H7 (cell line): ENCODE measurements at regions not wholly inside any gene's neighbourhood (a gene's known extent, or its start where the extent isn't known, plus 50 kb on each side); places are given as distances from the start of the nearest gene placed in this dataset.
A peak's percentile ranks its signal among the peaks of the same experiment; 100 is the strongest.

Experiments used
- DNase-seq: peaks from one replicate; pipeline ENCODE4 v3.0.0; 2012
- H3K27me3 ChIP-seq: 2 replicates; pipeline ENCODE4 v1.6.0; 2011; ENCODE audit warnings: mild to moderate bottlenecking, low read length; ENCODE audit not compliant: control insufficient read depth, insufficient read depth
- H3K36me3 ChIP-seq: replicated peaks from 2 replicates; pipeline ENCODE4 v1.5.1; 2011; ENCODE audit warnings: low read length; ENCODE audit not compliant: control insufficient read depth, insufficient read depth
- H3K4me3 ChIP-seq: 2 replicates; pipeline ENCODE4 v1.5.1; 2011; ENCODE audit warnings: low read depth, mild to moderate bottlenecking, control low read depth, low read length, moderate library complexity; ENCODE audit not compliant: insufficient read depth

DNA sequence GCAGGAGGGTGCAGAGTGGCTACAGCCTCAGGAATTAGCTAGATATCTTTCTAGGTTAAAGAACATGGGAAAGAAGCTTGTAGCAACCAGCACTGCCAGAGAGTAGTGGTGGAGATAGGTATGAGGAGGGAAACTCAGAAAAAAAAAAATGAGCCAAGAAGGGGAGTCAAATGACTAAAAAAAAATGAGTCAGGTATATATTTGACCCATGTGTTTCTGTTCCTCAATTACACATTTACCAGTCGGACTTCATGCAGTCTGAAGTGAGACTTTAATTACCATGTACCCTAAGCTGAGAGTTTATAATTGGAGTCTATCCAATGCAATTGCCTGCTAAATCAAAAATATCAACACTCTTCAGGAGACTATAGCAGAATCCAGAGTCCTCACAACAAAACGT, 964.6 kb downstream of the HACE1 start:
- no peak for DNase-seq
- Histone ChIP-seq H3K4me3 (no peak overlapping the region), H3K27me3 (no peaks in the 10 kb centered on the region), H3K36me3 (no peaks in the 10 kb centered on the region)

- DNase-seq, result no peak
- Histone ChIP-seq H3K27me3 (no peaks in the 10 kb centered on the region), H3K36me3 (no peaks in the 10 kb centered on the region), H3K4me3 (no peak overlapping the region)
Observed at GRCh38 chr6:103893141-103893581, 966.6 kb downstream of the HACE1 start.

- DNase-seq, result no peak
- Histone ChIP-seq H3K4me3 (no peak overlapping the region), H3K36me3 (no peaks in the 10 kb centered on the region), H3K27me3 (no peaks in the 10 kb centered on the region)
Observed at GRCh38 chr6:103886951-103887350, 972.8 kb downstream of the HACE1 start.

GRCh38 chr6:103885446-103885845, 974.3 kb downstream of the HACE1 start:
- no peak for DNase-seq
- no peak overlapping the region for H3K4me3 ChIP-seq
- no peaks in the 10 kb centered on the region for H3K27me3 ChIP-seq
- no peaks in the 10 kb centered on the region for H3K36me3 ChIP-seq

GRCh38 chr6:103879800-103880199, 979.9 kb downstream of the HACE1 start:
- Histone ChIP-seq H3K27me3 (no peaks in the 10 kb centered on the region), H3K36me3 (no peaks in the 10 kb centered on the region), H3K4me3 (no peak overlapping the region)
- no peak for DNase-seq

DNA sequence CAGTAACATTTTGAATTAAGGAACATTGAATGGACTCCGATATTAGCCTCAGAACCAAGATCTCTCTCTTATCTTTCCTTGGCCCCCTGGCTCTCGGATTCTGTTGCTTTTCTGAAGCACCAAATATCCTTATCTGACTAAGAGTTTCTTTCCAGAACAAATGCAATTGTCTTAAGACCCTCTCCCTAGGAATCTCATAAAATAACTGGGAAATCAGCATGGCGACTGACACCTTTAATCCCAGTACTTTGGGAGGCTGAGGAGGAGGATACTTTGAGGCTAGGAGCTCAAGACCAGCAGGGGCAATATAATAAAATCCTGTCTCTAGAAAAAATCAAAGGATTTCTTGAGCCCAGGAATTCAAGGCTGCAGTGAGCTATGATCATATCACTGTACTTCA, 984.5 kb downstream of the HACE1 start:
- no peak for DNase-seq
- Histone ChIP-seq H3K36me3 (no peaks in the 10 kb centered on the region), H3K4me3 (no peak overlapping the region), H3K27me3 (no peaks in the 10 kb centered on the region)

DNA sequence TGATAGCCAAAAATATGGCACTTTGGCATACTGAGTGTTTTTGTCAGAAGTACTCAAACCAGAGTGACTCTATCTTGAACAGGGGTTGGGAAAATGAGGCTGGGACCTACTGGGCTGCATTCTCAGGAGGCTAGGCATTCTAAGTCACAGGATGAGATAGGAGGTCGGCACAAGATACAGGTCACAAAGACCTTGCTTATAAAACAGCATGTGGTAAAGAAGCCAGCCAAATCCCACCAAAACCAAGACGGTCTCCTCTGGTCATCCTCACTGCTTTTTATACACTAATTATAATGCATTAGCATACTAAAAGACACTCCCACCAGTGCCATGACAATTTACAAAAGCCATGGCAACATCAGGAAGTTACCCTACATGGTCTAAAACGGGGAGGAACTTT, 985.1 kb downstream of the HACE1 start:
- H3K4me3 ChIP-seq, result no peak overlapping the region
- no peak for DNase-seq
- no peaks in the 10 kb centered on the region for H3K27me3 ChIP-seq
- H3K36me3 ChIP-seq, result no peaks in the 10 kb centered on the region

- H3K4me3 ChIP-seq, result no peak overlapping the region
- no peaks in the 10 kb centered on the region for H3K36me3 ChIP-seq
- peak; percentile 13 for DNase-seq
- H3K27me3 ChIP-seq, result no peaks in the 10 kb centered on the region
Observed at GRCh38 chr6:103872678-103873077, 987.0 kb downstream of the HACE1 start.

DNA sequence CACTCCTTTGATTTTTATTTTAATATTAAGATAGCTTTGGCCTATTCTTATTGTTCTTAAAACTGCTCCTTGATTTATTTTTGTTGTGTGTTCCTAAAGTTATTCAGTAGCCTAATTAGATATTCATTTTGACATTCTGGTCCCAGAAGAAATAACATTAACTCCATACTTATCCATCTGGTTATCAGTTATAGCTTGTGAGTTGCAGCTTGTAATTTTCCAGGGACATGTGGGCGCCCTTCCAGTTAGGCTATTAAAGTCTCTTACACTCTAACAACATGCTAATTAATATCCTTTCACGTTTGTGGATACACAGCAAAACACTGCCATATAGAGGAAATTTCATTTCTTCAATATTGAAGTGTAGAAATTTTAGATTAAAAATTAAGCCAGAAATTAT, 987.5 kb downstream of the HACE1 start:
- H3K36me3 ChIP-seq, result no peaks in the 10 kb centered on the region
- no peak overlapping the region for H3K4me3 ChIP-seq
- DNase-seq, result no peak
- no peaks in the 10 kb centered on the region for H3K27me3 ChIP-seq

DNA sequence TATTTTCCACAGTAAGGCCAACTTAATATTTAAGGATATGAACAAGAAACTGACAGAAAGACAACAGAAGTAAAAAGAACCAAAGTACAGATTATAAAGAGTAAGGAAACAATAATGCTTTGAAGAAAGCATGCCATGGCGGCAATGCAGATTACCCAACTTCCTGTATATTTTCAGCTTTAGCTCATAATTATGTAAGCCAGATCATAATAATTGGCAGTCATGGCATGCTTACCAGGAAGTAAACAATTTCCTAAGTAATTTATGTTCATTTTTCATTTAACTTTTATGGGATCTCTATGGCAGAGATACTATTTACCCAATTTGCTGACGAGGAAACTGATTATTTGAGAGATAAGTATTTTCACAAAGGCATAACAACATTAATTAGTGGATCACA, 988.7 kb downstream of the HACE1 start:
- Histone ChIP-seq H3K27me3 (no peaks in the 10 kb centered on the region), H3K36me3 (no peaks in the 10 kb centered on the region), H3K4me3 (no peak overlapping the region)
- no peak for DNase-seq

GRCh38 chr6:103862297-103862696, 997.4 kb downstream of the HACE1 start:
- Histone ChIP-seq H3K4me3 (no peak overlapping the region), H3K36me3 (no peaks in the 10 kb centered on the region), H3K27me3 (no peaks in the 10 kb centered on the region)
- DNase-seq, result no peak

DNA sequence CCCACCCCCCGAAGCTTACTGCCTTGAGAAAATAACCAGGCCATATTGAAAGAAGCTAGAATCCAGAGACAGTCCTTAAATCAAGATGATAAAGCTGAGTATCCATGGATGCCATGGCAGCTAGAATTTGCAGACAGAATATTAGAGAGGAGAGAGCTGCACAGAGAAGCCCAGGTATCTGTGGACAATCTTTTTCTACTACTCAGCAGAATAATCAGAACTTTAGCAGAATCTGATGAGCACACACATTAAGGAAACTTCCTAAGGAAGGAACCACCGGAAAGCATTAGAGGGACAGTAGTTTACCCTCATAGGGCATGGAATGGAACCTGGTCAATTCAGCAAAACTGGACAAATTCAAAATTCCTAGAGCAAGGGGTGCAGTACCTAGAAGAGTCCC, 1001.7 kb downstream of the HACE1 start:
- no peaks in the 10 kb centered on the region for H3K27me3 ChIP-seq
- no peak overlapping the region for H3K4me3 ChIP-seq
- no peak for DNase-seq
- H3K36me3 ChIP-seq, result no peaks in the 10 kb centered on the region

DNA sequence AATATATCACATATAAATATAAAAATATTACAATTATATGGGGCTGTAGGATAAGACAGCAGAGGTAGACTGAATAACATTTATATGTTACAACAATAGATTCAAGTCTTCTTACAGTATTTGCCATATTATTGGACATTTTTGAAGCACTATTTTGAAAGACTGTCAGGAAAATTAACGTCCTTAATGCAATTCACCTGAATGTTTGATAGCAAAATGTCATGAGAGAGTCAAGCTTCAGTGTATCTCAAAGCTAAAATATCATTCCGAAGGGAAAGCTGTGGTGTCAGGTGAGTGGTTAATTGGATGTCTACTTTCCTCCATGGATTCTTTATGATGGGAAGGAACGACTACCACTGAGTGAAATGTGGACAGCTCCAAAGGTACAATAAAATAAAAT, 1004.0 kb downstream of the HACE1 start:
- Histone ChIP-seq H3K4me3 (no peak overlapping the region), H3K27me3 (no peaks in the 10 kb centered on the region), H3K36me3 (no peaks in the 10 kb centered on the region)
- no peak for DNase-seq

GRCh38 chr6:103854059-103854458, 1005.7 kb downstream of the HACE1 start:
- Histone ChIP-seq H3K4me3 (no peak overlapping the region), H3K36me3 (no peaks in the 10 kb centered on the region), H3K27me3 (no peaks in the 10 kb centered on the region)
- no peak for DNase-seq

DNA sequence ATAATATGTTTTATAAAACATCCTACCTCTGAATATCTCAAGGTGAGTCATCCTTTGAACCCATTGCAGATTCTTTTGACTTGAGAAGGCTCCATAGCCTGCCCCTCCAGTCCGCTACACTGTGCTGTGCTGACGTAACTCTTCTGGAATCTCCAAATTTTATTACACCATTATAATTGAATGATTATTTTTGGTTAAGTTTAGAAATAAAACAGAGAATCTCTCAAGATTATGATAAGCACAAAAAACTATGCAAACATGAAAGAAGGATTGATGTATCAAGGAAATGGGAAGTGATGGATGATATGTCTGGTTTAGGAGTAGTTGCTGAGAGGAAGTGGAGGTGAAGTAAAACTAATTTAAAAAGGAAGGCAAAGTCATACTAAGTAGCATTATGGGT, 1021.3 kb downstream of the HACE1 start:
- no peak for DNase-seq
- no peak overlapping the region for H3K4me3 ChIP-seq
- no peaks in the 10 kb centered on the region for H3K27me3 ChIP-seq
- no peaks in the 10 kb centered on the region for H3K36me3 ChIP-seq

DNA sequence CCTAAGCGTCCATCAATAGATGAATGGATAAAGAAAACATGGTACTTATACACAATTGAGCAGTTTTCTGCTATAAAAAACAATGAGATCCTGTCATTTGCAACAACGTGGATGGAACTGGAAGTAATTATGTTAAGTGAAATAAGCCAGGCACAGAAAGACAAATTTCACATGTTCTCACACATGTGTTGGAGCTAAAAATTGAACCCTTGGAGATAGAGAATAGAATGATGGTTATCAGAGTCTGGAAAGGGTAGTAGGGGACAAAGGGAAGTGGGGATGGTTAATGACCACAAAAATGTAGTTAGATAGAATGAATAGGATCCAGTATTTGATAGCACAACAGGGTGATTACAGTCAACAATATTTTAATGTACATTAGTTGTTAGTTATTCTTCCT, 1033.5 kb downstream of the HACE1 start:
- Histone ChIP-seq H3K27me3 (no peaks in the 10 kb centered on the region), H3K4me3 (no peak overlapping the region), H3K36me3 (no peaks in the 10 kb centered on the region)
- no peak for DNase-seq
